ENCODE measurements at regions not wholly inside any gene's neighbourhood (a gene's known extent, or its start where the extent isn't known, plus 50 kb on each side); places are given as distances from the start of the nearest gene placed in this dataset.

DNA sequence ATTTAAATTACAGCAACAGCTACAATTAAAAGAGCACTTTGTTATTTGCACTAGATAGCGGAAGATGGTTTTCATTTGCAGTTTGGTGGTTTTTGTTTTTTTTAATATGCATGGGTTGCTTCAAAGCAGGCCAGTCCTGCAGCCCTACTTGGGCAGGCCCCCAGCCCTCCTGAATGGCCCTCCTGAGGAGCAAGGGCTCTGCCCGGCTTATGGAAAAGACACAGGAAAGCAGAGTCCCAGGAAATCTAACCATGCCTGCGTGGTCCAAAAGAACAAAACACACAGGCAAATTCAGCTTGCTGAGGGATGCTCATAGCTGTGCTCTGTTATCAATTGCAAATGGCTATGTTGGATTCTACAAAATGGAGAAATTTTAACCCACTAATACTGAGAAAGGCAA is 371.1 kb upstream of the ARID1B start:
- ChIA-PET CTCF (no interaction called here), POLR2A (no interaction called here)
- no peaks in the 10 kb centered on the region for H3K27me3 ChIP-seq (ENCODE audit: control insufficient read depth, insufficient read depth, low read length)
- H3K36me3 ChIP-seq (ENCODE audit: control insufficient read depth, insufficient read depth, low read length) = no peaks in the 10 kb centered on the region
- DNase-seq (ENCODE audit: low read depth) = no peak
- no peak overlapping the region for H3K4me3 ChIP-seq (ENCODE audit: low read depth, low read length)
- TF ChIP-seq, protein P1, sequence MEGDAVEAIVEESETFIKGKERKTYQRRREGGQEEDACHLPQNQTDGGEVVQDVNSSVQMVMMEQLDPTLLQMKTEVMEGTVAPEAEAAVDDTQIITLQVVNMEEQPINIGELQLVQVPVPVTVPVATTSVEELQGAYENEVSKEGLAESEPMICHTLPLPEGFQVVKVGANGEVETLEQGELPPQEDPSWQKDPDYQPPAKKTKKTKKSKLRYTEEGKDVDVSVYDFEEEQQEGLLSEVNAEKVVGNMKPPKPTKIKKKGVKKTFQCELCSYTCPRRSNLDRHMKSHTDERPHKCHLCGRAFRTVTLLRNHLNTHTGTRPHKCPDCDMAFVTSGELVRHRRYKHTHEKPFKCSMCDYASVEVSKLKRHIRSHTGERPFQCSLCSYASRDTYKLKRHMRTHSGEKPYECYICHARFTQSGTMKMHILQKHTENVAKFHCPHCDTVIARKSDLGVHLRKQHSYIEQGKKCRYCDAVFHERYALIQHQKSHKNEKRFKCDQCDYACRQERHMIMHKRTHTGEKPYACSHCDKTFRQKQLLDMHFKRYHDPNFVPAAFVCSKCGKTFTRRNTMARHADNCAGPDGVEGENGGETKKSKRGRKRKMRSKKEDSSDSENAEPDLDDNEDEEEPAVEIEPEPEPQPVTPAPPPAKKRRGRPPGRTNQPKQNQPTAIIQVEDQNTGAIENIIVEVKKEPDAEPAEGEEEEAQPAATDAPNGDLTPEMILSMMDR (IDR thresholded peaks at IDR 0.05; ENCODE audit: insufficient read depth, low read depth, low read length) = no peak

DNA sequence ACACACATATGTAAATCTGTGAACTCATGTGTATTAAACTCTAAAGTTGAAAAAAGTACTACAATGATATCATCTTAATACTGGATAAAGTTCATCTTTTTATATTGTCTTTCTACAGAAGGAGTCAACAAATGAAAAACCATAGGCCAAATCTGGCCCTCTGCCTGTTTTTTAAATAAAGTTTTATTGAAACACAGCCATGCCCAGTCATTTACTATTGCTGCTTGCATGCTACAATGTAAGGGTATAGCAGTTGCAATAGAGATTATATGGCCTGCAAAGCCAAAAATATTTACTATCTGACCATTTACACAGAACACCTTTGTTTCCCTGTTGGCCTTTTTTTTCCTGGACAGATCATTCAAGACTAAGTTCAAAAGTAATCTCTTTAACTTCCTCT is 374.6 kb upstream of the ARID1B start:
- TF ChIP-seq, protein P1 (IDR thresholded peaks at IDR 0.05; ENCODE audit: insufficient read depth, low read depth, low read length) = no peak
- H3K27me3 ChIP-seq (ENCODE audit: control insufficient read depth, insufficient read depth, low read length) = no peaks in the 10 kb centered on the region
- no peak for DNase-seq (ENCODE audit: low read depth)
- POLR2A ChIA-PET = no interaction called here
- no peak overlapping the region for H3K4me3 ChIP-seq (ENCODE audit: low read depth, low read length)
- H3K36me3 ChIP-seq (ENCODE audit: control insufficient read depth, insufficient read depth, low read length) = no peaks in the 10 kb centered on the region
- CTCF ChIA-PET = no interaction called here

GRCh38 chr6:156402227-156402626 is 375.0 kb upstream of the ARID1B start:
- TF ChIP-seq, protein P1 (IDR thresholded peaks at IDR 0.05; ENCODE audit: insufficient read depth, low read depth, low read length) = no peak
- no peaks in the 10 kb centered on the region for H3K27me3 ChIP-seq (ENCODE audit: control insufficient read depth, insufficient read depth, low read length)
- ChIA-PET CTCF (no interaction called here), POLR2A (no interaction called here)
- no peak for DNase-seq (ENCODE audit: low read depth)
- no peak overlapping the region for H3K4me3 ChIP-seq (ENCODE audit: low read depth, low read length)
- H3K36me3 ChIP-seq (ENCODE audit: control insufficient read depth, insufficient read depth, low read length) = no peaks in the 10 kb centered on the region

DNA sequence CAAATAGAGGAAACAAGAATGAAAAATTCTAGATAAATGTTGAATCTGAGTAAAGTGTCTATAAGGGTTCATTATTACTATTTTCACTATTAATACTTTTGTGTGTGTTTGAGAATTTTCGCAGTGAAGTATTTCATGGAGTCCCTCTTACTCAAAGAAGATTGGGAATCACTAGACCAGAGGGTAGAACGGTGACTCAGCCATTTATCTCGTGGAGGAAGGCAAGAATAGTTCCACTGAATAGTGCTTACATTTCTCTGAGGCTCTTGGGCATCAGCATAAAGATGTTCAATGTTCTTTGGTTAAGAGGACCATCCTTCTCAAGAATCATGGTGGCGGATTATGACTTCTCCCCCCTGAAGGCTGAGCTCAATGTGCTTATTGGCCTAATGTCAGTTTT is 376.7 kb upstream of the ARID1B start:
- Histone ChIP-seq H3K36me3 (ENCODE audit: control insufficient read depth, insufficient read depth, low read length) (no peaks in the 10 kb centered on the region), H3K27me3 (ENCODE audit: control insufficient read depth, insufficient read depth, low read length) (no peaks in the 10 kb centered on the region), H3K4me3 (ENCODE audit: low read depth, low read length) (no peak overlapping the region)
- TF ChIP-seq, protein P1 (IDR thresholded peaks at IDR 0.05; ENCODE audit: insufficient read depth, low read depth, low read length) = no peak
- CTCF ChIA-PET = no interaction called here
- POLR2A ChIA-PET = no interaction called here
- no peak for DNase-seq (ENCODE audit: low read depth)

DNA sequence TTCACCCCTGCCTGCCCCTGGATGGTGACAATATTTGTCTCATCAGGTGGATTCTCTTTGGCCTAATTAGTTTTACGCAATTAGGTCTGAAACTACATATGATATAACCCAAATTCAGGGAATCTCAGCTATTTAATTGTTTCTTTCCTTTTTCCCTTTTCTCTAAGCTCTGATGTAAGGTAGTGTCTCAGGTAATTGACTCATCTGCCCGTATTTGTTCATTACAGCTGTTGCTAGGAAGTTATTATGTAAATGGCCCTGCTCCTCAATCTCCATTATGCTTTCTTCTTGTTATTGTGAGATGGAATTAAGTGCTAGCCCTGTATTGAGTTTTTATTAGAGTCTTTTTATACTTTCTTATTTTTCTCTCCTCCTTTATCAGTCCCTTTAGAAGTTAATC is 378.2 kb upstream of the ARID1B start:
- Histone ChIP-seq H3K27me3 (ENCODE audit: control insufficient read depth, insufficient read depth, low read length) (no peaks in the 10 kb centered on the region), H3K36me3 (ENCODE audit: control insufficient read depth, insufficient read depth, low read length) (no peaks in the 10 kb centered on the region), H3K4me3 (ENCODE audit: low read depth, low read length) (no peak overlapping the region)
- TF ChIP-seq, protein P1 (IDR thresholded peaks at IDR 0.05; ENCODE audit: insufficient read depth, low read depth, low read length) = no peak
- ChIA-PET POLR2A (no interaction called here), CTCF (no interaction called here)
- no peak for DNase-seq (ENCODE audit: low read depth)
